ENCODE measurements at regions not wholly inside any gene's neighbourhood (a gene's known extent, or its start where the extent isn't known, plus 50 kb on each side); places are given as distances from the start of the nearest gene placed in this dataset.

GRCh38 chr4:36004204-36004851 is 240.0 kb downstream of the ARAP2 start:
- TF ChIP-seq EP300 (IDR thresholded peaks at IDR 0.05) (no peak), CTCF (IDR thresholded peaks at IDR 0.05) (no peak), POLR2A (IDR thresholded peaks at IDR 0.05; ENCODE audit: low read depth) (no peak), POLR2AphosphoS5 (IDR thresholded peaks at IDR 0.05) (no peak)
